HG02981 (cell line): ENCODE measurements at regions not wholly inside any gene's neighbourhood (a gene's known extent, or its start where the extent isn't known, plus 50 kb on each side); places are given as distances from the start of the nearest gene placed in this dataset.
"Not testable (repeated sequence)": the region's sequence is repeated elsewhere in the genome, so short reads cannot be mapped to it uniquely, and the experiment has no call there.

Experiments used
- ATAC-seq: cut with Tn5 transposase; IDR thresholded peaks from one replicate; pipeline ENCODE4 v1.9.1; 2021; ENCODE audit warnings: mild to moderate bottlenecking, moderate library complexity; ENCODE audit not compliant: unreplicated experiment

DNA sequence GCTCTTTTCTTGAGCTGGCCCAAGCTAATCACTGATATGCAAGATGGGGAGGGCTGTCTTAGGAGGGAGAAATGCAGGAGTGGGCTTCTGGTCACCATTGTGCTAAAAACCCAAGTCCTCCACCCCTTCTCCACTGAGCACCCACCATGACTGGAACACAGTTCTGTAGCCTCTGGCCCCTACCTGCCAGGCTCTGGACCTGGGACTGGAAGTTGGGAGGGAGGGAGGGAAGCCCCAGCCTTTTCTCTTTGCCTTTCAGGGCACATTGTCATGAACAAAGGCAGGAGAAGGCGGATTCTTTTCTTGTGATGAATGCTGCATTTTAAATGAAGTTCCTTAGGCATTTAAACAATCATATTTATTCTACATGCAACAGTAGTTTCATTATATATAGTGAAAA is 559.1 kb upstream of the TRPC7 start:
- ATAC-seq = no peak

- ATAC-seq = no peak
These were observed 545.3 kb upstream of the TRPC7 start for GRCh38 chr5:136910625-136911024.

GRCh38 chr5:136909906-136910305 is 544.6 kb upstream of the TRPC7 start:
- ATAC-seq = no peak

GRCh38 chr5:136907371-136907770 is 542.0 kb upstream of the TRPC7 start:
- ATAC-seq = no peak

DNA sequence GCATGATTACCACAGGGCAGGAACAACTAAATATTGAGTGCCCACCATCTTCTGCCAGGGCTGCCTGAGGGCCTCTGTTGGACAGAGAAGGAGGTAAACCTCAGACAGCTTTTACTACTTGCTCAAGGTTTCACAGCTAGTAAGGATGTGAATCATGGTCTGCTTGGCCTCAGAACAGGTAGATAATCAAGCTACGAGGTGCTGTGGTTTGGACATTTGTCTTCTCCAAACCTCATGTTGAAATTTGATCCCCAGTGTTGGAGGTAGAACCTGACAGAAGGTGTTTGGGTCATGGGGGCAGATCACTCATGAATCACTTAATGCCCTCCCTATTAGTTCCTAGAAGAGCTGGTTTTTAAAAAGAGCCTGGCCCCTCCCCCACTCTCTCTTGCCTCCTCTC is 541.2 kb upstream of the TRPC7 start:
- ATAC-seq = no peak

- no peak for ATAC-seq
These were observed 540.2 kb upstream of the TRPC7 start for GRCh38 chr5:136905571-136905970.

DNA sequence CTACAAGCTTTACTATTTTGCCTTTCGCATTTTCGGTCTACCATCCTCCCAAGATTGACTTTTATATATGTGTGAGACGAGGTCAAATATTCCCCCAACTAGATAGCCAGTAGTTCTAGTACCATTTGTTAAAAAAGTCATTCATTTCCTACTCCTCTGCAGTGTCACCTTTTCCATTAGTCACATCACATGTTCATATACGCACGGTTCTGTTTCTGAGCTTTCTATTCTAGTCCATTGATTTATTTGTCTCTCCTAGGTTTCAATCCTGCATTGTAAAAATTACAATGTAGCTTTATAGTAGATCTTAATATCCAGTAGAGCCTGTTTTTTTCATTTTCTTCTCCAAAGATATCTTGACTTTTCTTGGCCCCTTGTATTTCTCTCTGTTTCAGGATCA is 528.7 kb upstream of the TRPC7 start:
- ATAC-seq = no peak

DNA sequence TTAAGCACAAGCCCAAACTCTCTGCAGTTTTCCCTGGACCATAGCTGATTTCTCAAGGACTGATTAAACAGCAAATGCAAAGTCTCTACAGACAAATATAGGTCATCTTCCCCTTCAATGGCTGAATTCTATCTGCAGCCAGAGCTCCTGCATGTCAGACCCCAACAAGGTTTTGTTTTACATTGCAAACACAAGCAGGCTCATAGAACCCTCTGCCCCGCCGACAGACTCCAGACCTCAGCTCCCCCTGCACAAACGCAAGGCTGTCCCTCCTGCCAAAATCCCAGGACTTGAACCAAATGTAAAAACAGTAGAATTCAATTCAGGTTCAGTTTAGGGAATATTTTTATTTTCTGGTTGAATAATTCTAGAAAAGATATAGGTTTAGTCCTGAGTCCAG is 526.7 kb upstream of the TRPC7 start:
- no peak for ATAC-seq

- no peak for ATAC-seq
These were observed 526.0 kb upstream of the TRPC7 start for GRCh38 chr5:136891175-136891972.

DNA sequence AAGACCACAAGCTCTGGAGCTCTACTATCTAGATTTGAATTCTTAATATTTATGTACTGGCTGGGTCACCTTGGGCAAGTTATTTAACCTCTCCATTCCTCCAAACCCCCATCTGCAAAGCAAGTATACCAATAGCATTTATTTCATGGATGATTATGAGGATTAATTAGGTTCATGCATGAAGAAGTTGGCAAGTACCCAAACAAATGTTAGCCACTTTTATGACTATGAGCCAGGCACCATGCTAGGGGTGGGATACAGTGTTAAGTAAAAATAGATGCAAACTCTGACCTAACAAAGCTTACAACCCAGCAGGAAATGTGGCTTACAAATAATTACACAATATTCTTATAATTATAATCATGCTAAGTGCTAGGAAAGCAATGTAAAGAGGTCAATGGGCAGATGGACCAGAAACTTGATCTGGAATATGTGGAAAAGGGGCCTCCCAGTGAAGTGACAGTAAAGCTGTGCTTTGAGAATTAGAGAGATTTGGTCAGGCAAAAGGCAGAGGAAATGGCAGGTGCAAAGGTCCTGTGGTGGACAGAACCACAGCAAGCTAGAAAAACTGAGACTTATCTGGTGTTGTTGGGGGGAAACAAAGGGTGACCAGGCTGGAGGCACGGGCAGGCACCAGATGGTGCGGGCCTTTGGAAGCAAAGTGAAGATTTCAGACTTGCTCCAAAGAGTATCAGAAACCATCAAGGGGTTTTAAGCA is 525.2 kb upstream of the TRPC7 start:
- no peak for ATAC-seq

DNA sequence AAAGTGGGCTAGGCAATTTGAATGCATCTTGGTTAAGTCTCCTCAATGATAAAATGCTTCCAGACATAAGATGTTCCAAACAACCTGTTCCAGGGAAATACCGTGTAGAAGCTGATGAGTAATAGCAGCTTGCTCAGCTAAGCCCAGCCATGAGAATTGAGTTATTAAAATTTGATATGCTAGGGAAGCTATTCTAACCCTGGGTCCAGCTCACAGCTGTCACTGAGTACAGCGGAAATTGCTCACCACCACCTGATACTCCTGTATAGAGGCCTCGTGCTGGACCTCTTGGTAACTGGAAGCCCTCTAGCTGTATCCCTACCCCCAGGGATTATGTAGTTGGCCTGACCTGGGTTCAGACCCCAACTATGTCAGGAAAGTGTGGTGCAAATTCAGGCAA is 521.3 kb upstream of the TRPC7 start:
- no peak for ATAC-seq

DNA sequence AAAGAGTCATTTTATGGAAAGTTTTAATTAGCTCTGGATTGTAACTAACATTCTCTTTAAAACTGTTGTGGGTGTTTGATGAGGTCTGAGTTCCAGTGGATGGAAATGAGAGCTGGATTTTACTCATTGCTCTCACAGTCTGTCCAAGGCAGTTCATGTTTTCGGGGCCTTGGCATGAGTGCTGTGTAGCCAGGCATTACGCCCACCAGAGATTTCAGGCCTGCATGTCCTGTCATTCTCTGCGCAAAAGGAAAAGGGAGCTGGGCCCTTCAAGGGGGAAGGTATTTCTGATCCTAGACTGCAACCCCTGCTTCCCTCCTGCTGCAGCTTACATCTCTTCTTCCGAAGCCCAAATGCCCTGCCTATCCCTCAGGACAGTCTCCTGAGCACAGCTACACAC is 499.6 kb upstream of the TRPC7 start:
- no peak for ATAC-seq

DNA sequence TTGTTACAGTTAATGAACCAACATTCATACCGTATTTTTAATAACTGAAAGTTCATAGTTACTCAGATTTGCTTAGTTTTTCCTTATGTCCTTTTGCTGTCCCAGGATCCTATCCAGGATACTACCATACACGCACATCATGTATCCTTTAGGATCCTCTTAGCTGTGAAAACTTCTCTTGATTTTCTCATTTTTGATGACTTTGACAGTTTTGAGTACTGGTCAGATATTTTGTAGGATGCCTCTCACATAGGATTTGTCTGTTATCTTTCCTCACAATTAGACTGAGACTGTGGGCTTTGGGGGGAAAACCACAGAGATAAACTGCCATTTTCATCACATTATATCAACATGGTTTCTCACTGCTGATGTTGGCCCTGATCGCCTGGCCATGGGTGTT is 491.3 kb upstream of the TRPC7 start:
- no peak for ATAC-seq

- ATAC-seq = no peak
These were observed 488.6 kb upstream of the TRPC7 start for GRCh38 chr5:136853971-136854370.

- no peak for ATAC-seq
These were observed 475.3 kb upstream of the TRPC7 start for GRCh38 chr5:136840601-136841000.

DNA sequence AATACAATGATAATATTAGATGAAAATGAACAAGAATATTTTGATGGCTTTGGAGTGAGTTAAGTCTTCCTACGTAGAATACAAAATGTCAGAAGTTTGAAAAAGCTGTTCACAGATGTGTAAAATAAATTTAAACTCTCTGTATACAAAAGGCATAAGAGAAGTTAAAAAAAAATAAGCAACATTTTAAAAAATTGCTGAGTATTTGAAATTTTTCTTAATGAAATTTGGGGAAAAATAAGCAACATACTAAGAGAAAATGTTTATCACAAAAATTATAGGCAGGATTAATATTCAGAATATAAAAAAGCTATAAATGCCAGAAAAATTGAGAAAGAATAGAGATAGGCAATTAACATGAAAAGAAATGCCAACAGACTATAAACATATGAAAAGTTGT is 470.7 kb upstream of the TRPC7 start:
- ATAC-seq = no peak

DNA sequence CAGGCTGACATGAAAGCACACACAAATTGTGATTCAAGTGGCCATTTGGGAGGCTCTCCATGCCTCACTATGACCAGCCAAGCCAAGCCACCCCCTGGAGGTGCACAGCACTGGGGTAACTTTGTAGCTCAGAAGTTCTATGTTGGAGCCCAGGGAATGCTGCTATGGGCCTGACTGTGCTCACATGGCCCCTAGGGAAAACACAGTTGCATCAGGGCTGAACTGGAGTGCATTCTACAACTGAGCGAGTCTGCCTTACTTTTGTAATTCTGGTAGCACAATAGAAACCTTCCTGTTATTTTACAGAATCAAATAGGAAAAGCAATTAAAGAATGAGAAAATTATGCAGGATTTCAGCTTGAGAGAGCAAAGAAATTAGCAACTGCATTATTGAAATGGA is 455.5 kb upstream of the TRPC7 start:
- no peak for ATAC-seq

DNA sequence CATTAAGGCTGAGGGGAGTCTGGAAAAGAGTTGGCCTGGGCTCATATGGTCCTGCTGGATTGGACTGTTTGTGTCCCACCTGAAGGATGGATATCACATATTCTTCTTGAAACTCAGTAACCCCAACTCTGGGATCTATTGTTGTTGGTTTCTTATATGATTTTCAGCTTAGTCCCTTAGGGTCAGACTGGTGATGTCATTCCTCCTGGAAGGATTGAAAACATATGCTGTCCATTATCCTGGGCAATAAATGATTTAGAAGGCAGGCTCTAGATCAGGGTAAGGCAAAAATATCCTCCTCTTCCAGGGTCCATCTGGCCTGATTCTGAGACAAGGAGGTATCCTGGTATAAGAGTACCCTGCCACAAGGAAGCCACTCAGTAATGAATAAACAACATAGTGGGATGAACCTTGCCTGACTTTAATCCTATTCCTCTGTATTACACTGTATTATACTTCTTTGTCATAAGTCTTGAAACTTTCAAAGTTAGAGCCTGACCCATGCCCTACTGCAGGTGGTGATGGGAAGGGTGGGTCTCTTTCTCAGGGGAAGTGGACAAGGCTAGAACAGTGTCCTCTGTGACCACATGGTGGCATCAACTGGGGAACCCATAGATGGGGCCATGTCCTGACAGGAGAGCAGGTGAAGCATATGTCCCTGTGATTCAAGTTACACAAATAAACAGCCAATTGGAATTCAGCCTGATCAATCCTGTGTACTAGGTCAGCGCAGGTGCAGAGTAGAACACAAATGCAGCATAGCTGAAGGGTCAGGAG is 454.4 kb upstream of the TRPC7 start:
- ATAC-seq = no peak

DNA sequence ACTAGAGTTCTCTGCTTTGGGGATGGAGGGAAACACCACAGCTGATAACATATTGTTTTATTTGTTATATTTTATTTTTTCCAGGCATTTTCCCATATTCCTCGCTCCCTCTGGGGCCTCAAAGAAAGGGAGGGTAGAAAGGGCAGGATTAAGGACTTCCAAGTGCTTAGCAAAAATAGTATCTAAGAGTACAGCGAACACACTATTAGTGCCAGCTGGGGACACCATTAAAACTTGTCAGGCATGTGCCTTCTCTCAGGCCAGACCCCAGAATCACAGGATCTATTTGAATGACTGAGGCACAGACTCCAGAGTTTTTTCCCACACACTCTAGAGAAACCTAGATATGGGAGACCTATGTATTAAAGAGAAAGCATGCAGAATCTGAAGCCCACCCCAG is 451.0 kb upstream of the TRPC7 start:
- no peak for ATAC-seq

- no peak for ATAC-seq
These were observed 449.5 kb upstream of the TRPC7 start for GRCh38 chr5:136814619-136815378.

DNA sequence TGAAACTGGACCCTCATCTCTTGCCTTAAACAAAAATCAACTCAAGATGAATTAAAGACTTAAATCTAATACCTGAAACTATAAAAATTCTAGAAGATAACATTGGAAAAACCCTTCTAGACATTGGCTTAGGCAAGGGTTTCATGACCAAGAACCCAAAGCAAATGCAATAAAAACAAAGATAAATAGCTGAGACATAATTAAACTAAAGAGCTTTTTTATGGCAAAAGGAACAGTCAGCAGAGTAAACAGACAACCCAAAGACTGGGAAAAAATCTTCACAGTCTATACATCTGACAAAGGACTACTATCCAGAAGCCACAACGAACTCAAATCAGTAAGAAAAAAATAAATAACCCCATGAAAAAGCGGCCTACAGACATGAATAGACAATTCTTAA is 446.9 kb upstream of the TRPC7 start:
- ATAC-seq = not testable (repeated sequence)
